ENCODE measurements at regions not wholly inside any gene's neighbourhood (a gene's known extent, or its start where the extent isn't known, plus 50 kb on each side); places are given as distances from the start of the nearest gene placed in this dataset.
"Not testable (repeated sequence)": the region's sequence is repeated elsewhere in the genome, so short reads cannot be mapped to it uniquely, and the experiment has no call there.

GRCh38 chr9:40927260-40927631 lies 201.2 kb downstream of the FOXD4L6 start:
- no peak overlapping the region for H3K27ac Mint-ChIP-seq (ENCODE audit: unreplicated experiment)
- H3K9me3 Mint-ChIP-seq (ENCODE audit: low read depth) = peaks cover 73% of the 10 kb centered on the region
- H3K4me1 Mint-ChIP-seq (ENCODE audit: low read depth) = no peaks in the 10 kb centered on the region
- no peaks in the 10 kb centered on the region for H3K36me3 Mint-ChIP-seq (ENCODE audit: low read depth)
- H3K27me3 Mint-ChIP-seq (ENCODE audit: low read depth) = no peaks in the 10 kb centered on the region
- DNase-seq (ENCODE audit: low spot score) = no peak
- no peak overlapping the region for H3K4me3 Mint-ChIP-seq (ENCODE audit: unreplicated experiment)
- TF ChIP-seq CTCF (IDR thresholded peaks at IDR 0.05) = no peak

DNA sequence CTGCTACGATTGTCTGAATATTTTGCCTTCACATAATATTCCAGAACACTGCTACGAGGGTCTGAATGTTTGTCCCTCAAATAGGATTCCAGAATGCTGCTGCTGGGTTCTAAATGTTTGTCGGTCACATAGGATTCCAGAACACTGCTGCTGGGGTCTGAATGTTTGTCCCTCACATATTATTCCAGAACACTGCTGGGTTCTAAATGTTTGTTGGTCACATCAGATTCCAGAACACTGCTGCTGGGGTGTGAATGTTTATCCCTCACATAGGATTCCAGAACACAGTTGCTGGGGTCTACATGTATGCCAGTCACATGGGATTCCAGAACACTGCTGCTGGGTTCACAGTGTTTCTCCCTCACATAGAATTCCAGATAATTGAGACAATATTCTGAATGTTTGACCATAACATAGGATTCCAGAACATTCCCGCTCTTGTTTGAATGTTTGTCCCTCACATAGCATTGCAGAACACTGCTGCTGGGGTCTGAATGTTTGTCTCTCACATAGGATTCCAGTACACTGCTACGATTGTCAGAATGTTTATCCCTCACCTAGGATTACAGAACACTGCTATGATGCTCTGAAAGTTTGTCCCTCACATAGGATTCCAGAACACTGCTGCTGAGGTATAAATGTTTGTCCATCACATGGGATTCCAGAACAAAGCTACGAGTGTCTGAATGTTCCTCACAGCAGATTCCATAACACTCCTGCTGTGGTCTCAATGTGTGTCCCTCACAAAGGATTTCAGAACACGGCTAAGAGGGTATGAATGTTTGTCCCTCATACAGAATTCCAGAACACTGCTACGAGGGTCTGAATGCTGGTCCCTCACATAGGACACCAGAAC lies 201.8 kb downstream of the FOXD4L6 start:
- Mint-ChIP-seq H3K27me3 (ENCODE audit: low read depth) (no peaks in the 10 kb centered on the region), H3K36me3 (ENCODE audit: low read depth) (no peaks in the 10 kb centered on the region), H3K27ac (ENCODE audit: unreplicated experiment) (no peak overlapping the region), H3K4me1 (ENCODE audit: low read depth) (no peaks in the 10 kb centered on the region), H3K4me3 (ENCODE audit: unreplicated experiment) (no peak overlapping the region), H3K9me3 (ENCODE audit: low read depth) (peaks cover 75% of the 10 kb centered on the region)
- no peak for DNase-seq (ENCODE audit: low spot score)
- no peak for TF ChIP-seq CTCF (IDR thresholded peaks at IDR 0.05)

- Mint-ChIP-seq H3K9me3 (ENCODE audit: low read depth) (peaks cover 73% of the 10 kb centered on the region), H3K4me1 (ENCODE audit: low read depth) (no peaks in the 10 kb centered on the region), H3K27ac (ENCODE audit: unreplicated experiment) (no peak overlapping the region), H3K4me3 (ENCODE audit: unreplicated experiment) (no peak overlapping the region), H3K27me3 (ENCODE audit: low read depth) (no peaks in the 10 kb centered on the region), H3K36me3 (ENCODE audit: low read depth) (no peaks in the 10 kb centered on the region)
- no peak for DNase-seq (ENCODE audit: low spot score)
- no peak for TF ChIP-seq CTCF (IDR thresholded peaks at IDR 0.05)
Measured at GRCh38 chr9:40925149-40925548, 203.3 kb downstream of the FOXD4L6 start.

DNA sequence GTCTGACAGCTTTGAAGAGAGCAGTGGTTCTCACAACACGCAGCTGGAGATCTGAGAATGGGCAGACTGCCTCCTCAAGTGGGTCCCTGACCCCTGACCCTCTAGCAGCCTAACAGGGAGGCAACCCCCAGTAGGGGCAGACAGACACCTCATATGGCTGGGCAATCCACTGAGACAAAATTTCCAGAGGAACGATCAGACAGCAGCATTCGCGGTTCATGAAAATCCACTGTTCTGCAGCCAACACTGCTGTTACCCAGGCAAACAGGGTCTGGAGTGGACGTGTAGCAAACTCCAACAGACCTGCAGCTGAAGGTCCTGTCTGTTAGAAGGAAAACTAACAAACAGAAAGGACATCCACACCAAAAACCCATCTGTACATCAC lies 212.1 kb downstream of the FOXD4L6 start:
- Mint-ChIP-seq H3K36me3 (ENCODE audit: low read depth) (peaks cover 13% of the 10 kb centered on the region), H3K9me3 (ENCODE audit: low read depth) (peaks cover 79% of the 10 kb centered on the region)
- not testable (repeated sequence) for H3K27ac Mint-ChIP-seq (ENCODE audit: unreplicated experiment); DNase-seq (ENCODE audit: low spot score); H3K4me1 Mint-ChIP-seq (ENCODE audit: low read depth); H3K27me3 Mint-ChIP-seq (ENCODE audit: low read depth); H3K4me3 Mint-ChIP-seq (ENCODE audit: unreplicated experiment)

DNA sequence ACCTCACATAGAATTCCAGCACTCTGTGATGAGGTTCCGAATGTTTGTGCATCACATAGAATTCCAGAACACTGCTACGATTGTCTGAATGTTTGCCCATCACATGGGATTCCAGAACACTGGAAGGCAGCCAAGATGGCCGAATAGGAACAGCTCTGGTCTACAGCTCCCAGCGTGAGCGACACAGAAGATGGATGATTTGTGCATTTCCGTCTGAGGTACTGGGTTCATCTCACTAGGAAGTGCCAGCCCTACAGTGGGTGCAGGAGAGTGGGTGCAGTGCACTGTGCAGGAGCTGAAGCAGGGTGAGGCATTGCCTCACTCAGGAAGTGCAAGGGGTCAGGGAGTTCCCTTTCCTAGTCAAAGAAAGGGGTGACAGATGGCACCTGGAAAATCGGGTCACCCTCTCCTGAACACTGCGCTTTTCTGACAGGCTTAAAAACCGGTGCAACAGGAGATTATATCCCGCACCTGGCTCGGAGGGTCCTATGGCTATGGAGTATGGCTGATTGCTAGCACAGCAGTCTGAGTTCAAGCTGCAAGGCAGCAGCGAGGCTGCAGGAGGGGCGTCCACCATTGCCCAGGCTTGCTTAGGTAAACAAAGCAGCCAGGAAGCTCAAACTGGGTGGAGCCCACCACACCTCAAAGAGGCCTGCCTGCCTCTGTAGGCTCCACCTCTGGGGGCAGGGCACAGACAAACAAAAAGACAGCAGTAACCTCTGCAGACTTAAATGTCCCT lies 212.7 kb downstream of the FOXD4L6 start:
- not testable (repeated sequence) for H3K4me3 Mint-ChIP-seq (ENCODE audit: unreplicated experiment); H3K27me3 Mint-ChIP-seq (ENCODE audit: low read depth); H3K4me1 Mint-ChIP-seq (ENCODE audit: low read depth); DNase-seq (ENCODE audit: low spot score); H3K27ac Mint-ChIP-seq (ENCODE audit: unreplicated experiment)
- Mint-ChIP-seq H3K36me3 (ENCODE audit: low read depth) (peaks cover 13% of the 10 kb centered on the region), H3K9me3 (ENCODE audit: low read depth) (peaks cover 83% of the 10 kb centered on the region)

GRCh38 chr9:40914772-40915659 lies 213.5 kb downstream of the FOXD4L6 start:
- no peaks in the 10 kb centered on the region for H3K4me1 Mint-ChIP-seq (ENCODE audit: low read depth)
- H3K27ac Mint-ChIP-seq (ENCODE audit: unreplicated experiment) = no peak overlapping the region
- H3K9me3 Mint-ChIP-seq (ENCODE audit: low read depth) = peaks cover 85% of the 10 kb centered on the region
- H3K4me3 Mint-ChIP-seq (ENCODE audit: unreplicated experiment) = no peak overlapping the region
- DNase-seq (ENCODE audit: low spot score) = no peak
- TF ChIP-seq CTCF (IDR thresholded peaks at IDR 0.05) = no peak
- H3K36me3 Mint-ChIP-seq (ENCODE audit: low read depth) = peaks cover 13% of the 10 kb centered on the region
- H3K27me3 Mint-ChIP-seq (ENCODE audit: low read depth) = no peaks in the 10 kb centered on the region

All from chondrocyte (in vitro differentiated cells).